ENCODE measurements at regions not wholly inside any gene's neighbourhood (a gene's known extent, or its start where the extent isn't known, plus 50 kb on each side); places are given as distances from the start of the nearest gene placed in this dataset.
"Not testable (repeated sequence)": the region's sequence is repeated elsewhere in the genome, so short reads cannot be mapped to it uniquely, and the experiment has no call there.

DNA sequence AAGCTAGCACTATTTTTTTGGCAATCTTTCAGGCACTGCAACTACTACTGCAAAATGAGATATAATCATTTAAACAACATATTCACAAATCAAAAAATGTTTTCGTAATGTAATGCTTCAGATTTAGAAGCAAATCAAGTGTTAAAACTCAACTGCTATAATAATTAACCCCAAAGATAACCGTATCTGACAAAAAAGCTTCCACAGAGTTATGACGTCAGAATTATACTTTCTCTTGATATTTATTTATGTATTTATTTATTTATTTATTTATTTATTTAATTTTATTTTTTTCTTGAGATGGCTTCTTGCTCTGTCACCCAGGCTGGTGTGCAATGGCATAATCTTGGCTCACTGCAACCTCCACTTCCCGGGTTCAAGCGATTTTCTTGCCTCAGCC, 341.1 kb upstream of the DEFB115 start:
- H3K4me3 ChIP-seq; H3K4me1 ChIP-seq (ENCODE audit: control insufficient read depth in 5 of 5, insufficient read depth in 5 of 5, low read length in 5 of 5); H3K36me3 ChIP-seq (ENCODE audit: control insufficient read depth in 4 of 4, insufficient read depth in 4 of 4, low read length in 4 of 4); DNase-seq; ATAC-seq (ENCODE audit: insufficient read depth, low FRiP score); H3K27ac ChIP-seq (ENCODE audit: low read depth in 1 of 2, low read length in 1 of 2); H3K9ac ChIP-seq (ENCODE audit: insufficient read depth in 1 of 2, low read length in 2 of 2); H3K27me3 ChIP-seq (ENCODE audit: control insufficient read depth in 3 of 3, insufficient read depth in 3 of 3, low read length in 2 of 3): not testable (repeated sequence)
- H3K9me3 ChIP-seq (ENCODE audit: control insufficient read depth in 4 of 4, insufficient read depth in 3 of 4, low read length in 3 of 4), result peaks cover 0 to 14% (median 0%) of the 10 kb centered on the region in 4 donors
- WGBS, 2 donors, result 89 to 92% methylated on average over 5 of the region's 5 CpGs

DNA sequence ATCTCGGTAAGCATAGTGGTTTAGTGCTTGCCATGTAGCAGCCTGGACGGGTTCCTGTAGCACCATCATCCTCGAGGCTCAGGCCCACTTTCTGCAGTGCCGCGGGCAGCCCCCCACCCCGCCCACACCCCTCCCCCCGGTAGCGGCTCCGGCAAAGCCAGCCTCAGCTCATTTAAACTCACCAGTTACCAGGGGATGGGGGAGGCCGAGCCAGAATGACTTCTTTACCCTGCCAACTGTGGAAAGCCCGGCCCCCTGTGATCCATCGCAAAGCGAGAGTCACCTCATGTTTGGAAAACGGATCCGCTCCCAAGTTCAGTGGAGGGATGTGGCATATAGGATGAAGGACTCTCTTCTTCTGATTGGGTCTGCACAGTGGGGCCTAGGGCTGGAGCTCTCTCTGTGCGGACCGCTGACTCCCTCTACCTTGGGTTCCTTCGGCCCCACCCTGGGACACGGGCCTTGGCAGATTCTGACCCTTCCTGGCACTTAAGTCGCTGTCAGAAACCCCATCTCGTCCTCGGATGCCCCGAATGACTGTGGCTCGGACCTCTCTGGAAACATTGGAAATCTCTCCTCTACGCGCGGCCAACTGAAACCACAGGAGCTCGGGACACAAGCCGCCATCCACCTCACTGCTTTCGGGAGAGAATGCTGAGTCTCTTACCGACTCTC, 337.8 kb upstream of the DEFB115 start:
- ATAC-seq (ENCODE audit: insufficient read depth, low FRiP score) (no peak), DNase-seq (no peak)
- H3K27me3 ChIP-seq (ENCODE audit: control insufficient read depth in 3 of 3, insufficient read depth in 3 of 3, low read length in 2 of 3), result no peaks in the 10 kb centered on the region
- no peaks in the 10 kb centered on the region for H3K4me1 ChIP-seq (ENCODE audit: control insufficient read depth in 5 of 5, insufficient read depth in 5 of 5, low read length in 5 of 5)
- no peak overlapping the region for H3K27ac ChIP-seq (ENCODE audit: low read depth in 1 of 2, low read length in 1 of 2)
- TF ChIP-seq, protein P1, sequence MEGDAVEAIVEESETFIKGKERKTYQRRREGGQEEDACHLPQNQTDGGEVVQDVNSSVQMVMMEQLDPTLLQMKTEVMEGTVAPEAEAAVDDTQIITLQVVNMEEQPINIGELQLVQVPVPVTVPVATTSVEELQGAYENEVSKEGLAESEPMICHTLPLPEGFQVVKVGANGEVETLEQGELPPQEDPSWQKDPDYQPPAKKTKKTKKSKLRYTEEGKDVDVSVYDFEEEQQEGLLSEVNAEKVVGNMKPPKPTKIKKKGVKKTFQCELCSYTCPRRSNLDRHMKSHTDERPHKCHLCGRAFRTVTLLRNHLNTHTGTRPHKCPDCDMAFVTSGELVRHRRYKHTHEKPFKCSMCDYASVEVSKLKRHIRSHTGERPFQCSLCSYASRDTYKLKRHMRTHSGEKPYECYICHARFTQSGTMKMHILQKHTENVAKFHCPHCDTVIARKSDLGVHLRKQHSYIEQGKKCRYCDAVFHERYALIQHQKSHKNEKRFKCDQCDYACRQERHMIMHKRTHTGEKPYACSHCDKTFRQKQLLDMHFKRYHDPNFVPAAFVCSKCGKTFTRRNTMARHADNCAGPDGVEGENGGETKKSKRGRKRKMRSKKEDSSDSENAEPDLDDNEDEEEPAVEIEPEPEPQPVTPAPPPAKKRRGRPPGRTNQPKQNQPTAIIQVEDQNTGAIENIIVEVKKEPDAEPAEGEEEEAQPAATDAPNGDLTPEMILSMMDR (IDR thresholded peaks at IDR 0.05; ENCODE audit: control extremely low read depth, extremely low read depth), result no peak
- WGBS, 2 donors, result 87 to 88% methylated on average over 31 of the region's 31 CpGs
- no peak overlapping the region for H3K4me3 ChIP-seq
- H3K9ac ChIP-seq (ENCODE audit: insufficient read depth in 1 of 2, low read length in 2 of 2), result no peak overlapping the region
- peaks cover 0 to 21% (median 2%) of the 10 kb centered on the region in 4 donors for H3K9me3 ChIP-seq (ENCODE audit: control insufficient read depth in 4 of 4, insufficient read depth in 3 of 4, low read length in 3 of 4)
- no peaks in the 10 kb centered on the region for H3K36me3 ChIP-seq (ENCODE audit: control insufficient read depth in 4 of 4, insufficient read depth in 4 of 4, low read length in 4 of 4)

- peaks cover 0 to 17% (median 4%) of the 10 kb centered on the region in 4 donors for H3K9me3 ChIP-seq (ENCODE audit: control insufficient read depth in 4 of 4, insufficient read depth in 3 of 4, low read length in 3 of 4)
- H3K9ac ChIP-seq (ENCODE audit: insufficient read depth in 1 of 2, low read length in 2 of 2), result no peak overlapping the region
- H3K4me1 ChIP-seq (ENCODE audit: control insufficient read depth in 5 of 5, insufficient read depth in 5 of 5, low read length in 5 of 5), result no peaks in the 10 kb centered on the region
- ATAC-seq (ENCODE audit: insufficient read depth, low FRiP score) (no peak), DNase-seq (no peak)
- TF ChIP-seq, protein P1 (IDR thresholded peaks at IDR 0.05; ENCODE audit: control extremely low read depth, extremely low read depth), result no peak
- H3K36me3 ChIP-seq (ENCODE audit: control insufficient read depth in 4 of 4, insufficient read depth in 4 of 4, low read length in 4 of 4), result no peaks in the 10 kb centered on the region
- WGBS, 2 donors, result 76 to 84% methylated on average over 55 to 57 of the region's 57 CpGs
- no peaks in the 10 kb centered on the region for H3K27me3 ChIP-seq (ENCODE audit: control insufficient read depth in 3 of 3, insufficient read depth in 3 of 3, low read length in 2 of 3)
- H3K27ac ChIP-seq (ENCODE audit: low read depth in 1 of 2, low read length in 1 of 2), result no peak overlapping the region
- no peak overlapping the region for H3K4me3 ChIP-seq
Observed at GRCh38 chr20:30921286-30922071, 336.0 kb upstream of the DEFB115 start.

DNA sequence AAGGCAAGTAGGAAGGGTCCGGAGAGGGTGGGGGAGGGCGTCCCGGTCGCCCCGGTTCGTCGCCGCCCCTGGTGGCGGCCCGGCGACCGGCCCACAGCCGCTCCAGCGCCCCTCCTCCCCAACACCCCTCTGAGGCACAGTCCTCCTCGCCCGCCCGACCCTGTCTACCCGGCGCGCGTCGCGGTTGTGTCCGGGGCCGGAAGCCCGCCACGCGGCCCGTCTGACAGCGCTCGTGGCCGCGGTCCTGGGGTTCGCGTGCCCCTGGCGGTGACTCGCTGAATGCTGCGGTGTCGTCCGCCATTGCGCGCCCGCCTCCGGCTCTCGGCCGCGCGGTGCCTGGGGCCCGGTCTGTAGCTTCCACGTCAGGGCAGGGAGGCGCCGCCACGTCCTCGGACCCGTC, 335.3 kb upstream of the DEFB115 start:
- H3K9ac ChIP-seq (ENCODE audit: insufficient read depth in 1 of 2, low read length in 2 of 2), result no peak overlapping the region
- no peaks in the 10 kb centered on the region for H3K36me3 ChIP-seq (ENCODE audit: control insufficient read depth in 4 of 4, insufficient read depth in 4 of 4, low read length in 4 of 4)
- no peak overlapping the region for H3K27ac ChIP-seq (ENCODE audit: low read depth in 1 of 2, low read length in 1 of 2)
- H3K4me1 ChIP-seq (ENCODE audit: control insufficient read depth in 5 of 5, insufficient read depth in 5 of 5, low read length in 5 of 5), result no peaks in the 10 kb centered on the region
- DNase-seq, result no peak
- TF ChIP-seq, protein P1 (IDR thresholded peaks at IDR 0.05; ENCODE audit: control extremely low read depth, extremely low read depth), result no peak
- WGBS, 2 donors, result 35 to 64% methylated on average over 51 to 55 of the region's 55 CpGs
- no peak for ATAC-seq (ENCODE audit: insufficient read depth, low FRiP score)
- H3K4me3 ChIP-seq, result no peak overlapping the region
- peaks cover 0 to 17% (median 4%) of the 10 kb centered on the region in 4 donors for H3K9me3 ChIP-seq (ENCODE audit: control insufficient read depth in 4 of 4, insufficient read depth in 3 of 4, low read length in 3 of 4)
- no peaks in the 10 kb centered on the region for H3K27me3 ChIP-seq (ENCODE audit: control insufficient read depth in 3 of 3, insufficient read depth in 3 of 3, low read length in 2 of 3)
